ENCODE measurements at regions not wholly inside any gene's neighbourhood (a gene's known extent, or its start where the extent isn't known, plus 50 kb on each side); places are given as distances from the start of the nearest gene placed in this dataset.

DNA sequence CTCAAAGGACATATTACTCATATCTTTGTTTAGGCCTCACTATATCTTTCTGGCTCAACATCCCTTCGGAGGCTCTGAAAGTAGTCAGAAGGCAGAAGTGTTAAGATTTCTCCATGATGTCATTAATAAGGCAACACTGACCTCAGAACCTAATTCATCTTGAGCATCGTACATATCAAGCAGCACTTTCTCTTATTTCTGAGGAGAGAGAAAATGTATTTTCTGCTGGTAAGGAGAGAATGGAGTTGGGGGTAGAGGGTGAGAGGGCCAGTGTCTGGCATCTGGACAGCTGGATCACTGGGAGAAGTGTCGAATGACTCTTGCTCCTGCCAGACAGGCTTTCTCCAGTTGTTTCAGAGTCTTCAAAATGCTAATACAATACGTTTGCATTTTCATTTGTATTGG lies 213.2 kb upstream of the PRICKLE1 start:
- H3K36me3 ChIP-seq (ENCODE audit: control insufficient read depth in 2 of 2, insufficient read depth in 1 of 2, low read length in 2 of 2) = no peaks in the 10 kb centered on the region
- ChIA-PET POLR2A (no interaction called here), CTCF (no interaction called here)
- H3K4me1 ChIP-seq (ENCODE audit: control insufficient read depth, insufficient read depth, low read length) = no peaks in the 10 kb centered on the region
- TF ChIP-seq, protein P1, sequence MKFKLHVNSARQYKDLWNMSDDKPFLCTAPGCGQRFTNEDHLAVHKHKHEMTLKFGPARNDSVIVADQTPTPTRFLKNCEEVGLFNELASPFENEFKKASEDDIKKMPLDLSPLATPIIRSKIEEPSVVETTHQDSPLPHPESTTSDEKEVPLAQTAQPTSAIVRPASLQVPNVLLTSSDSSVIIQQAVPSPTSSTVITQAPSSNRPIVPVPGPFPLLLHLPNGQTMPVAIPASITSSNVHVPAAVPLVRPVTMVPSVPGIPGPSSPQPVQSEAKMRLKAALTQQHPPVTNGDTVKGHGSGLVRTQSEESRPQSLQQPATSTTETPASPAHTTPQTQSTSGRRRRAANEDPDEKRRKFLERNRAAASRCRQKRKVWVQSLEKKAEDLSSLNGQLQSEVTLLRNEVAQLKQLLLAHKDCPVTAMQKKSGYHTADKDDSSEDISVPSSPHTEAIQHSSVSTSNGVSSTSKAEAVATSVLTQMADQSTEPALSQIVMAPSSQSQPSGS (tag by site-specific recombination; IDR thresholded peaks at IDR 0.05; ENCODE audit: low read depth) = 0 out of 2 replicates have a peak, but pooled peaks have one; percentile 44
- no peak for TF ChIP-seq ZBTB8A (tag by site-specific recombination; IDR thresholded peaks at IDR 0.05)
- H3K9me3 ChIP-seq (ENCODE audit: control insufficient read depth, insufficient read depth, low read depth, low read length) = no peaks in the 10 kb centered on the region
- H3K4me3 ChIP-seq (ENCODE audit: low read depth, low read length) = no peak overlapping the region
- no peak overlapping the region for H3K27ac ChIP-seq (ENCODE audit: extremely low read depth, low read depth, low read length)

DNA sequence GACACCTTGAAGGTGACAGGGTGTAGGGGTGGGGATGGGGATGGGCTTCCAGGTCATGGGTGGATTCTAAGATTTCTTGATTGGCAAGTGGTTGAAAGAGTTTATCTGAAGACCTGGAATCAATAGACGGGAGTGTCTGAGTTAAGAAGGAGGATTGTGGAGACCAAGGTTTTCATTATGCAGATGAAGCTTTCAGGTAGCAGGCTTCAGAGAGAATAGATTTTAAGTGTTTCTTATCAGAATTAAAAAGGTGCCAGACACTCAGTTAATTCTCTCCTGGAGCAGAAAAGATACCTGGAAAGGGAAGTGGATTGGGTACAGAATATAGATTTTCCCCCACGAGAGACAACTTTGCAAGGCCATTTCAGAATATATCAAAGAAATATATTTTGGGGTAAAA lies 211.7 kb upstream of the PRICKLE1 start:
- POLR2A ChIA-PET = no interaction called here
- H3K4me3 ChIP-seq (ENCODE audit: low read depth, low read length) = no peak overlapping the region
- H3K36me3 ChIP-seq (ENCODE audit: control insufficient read depth in 2 of 2, insufficient read depth in 1 of 2, low read length in 2 of 2) = no peaks in the 10 kb centered on the region
- no peak overlapping the region for H3K27ac ChIP-seq (ENCODE audit: extremely low read depth, low read depth, low read length)
- H3K4me1 ChIP-seq (ENCODE audit: control insufficient read depth, insufficient read depth, low read length) = no peaks in the 10 kb centered on the region
- no peak for TF ChIP-seq GFI1B (tag by site-specific recombination; IDR thresholded peaks at IDR 0.05)
- TF ChIP-seq MZF1 (tag by site-specific recombination; IDR thresholded peaks at IDR 0.05; ENCODE audit: borderline replicate concordance) = no peak
- TF ChIP-seq ZNF626 (tag by site-specific recombination; IDR thresholded peaks at IDR 0.05) = no peak
- TF ChIP-seq GLIS1 (tag by site-specific recombination; IDR thresholded peaks at IDR 0.05) = no peak
- no peak for TF ChIP-seq GLI4 (tag by site-specific recombination; IDR thresholded peaks at IDR 0.05)
- TF ChIP-seq ZNF530 (tag by site-specific recombination; IDR thresholded peaks at IDR 0.05; ENCODE audit: low read depth) = no peak
- no peak for TF ChIP-seq OVOL3 (tag by site-specific recombination; IDR thresholded peaks at IDR 0.05)
- TF ChIP-seq, protein P2, sequence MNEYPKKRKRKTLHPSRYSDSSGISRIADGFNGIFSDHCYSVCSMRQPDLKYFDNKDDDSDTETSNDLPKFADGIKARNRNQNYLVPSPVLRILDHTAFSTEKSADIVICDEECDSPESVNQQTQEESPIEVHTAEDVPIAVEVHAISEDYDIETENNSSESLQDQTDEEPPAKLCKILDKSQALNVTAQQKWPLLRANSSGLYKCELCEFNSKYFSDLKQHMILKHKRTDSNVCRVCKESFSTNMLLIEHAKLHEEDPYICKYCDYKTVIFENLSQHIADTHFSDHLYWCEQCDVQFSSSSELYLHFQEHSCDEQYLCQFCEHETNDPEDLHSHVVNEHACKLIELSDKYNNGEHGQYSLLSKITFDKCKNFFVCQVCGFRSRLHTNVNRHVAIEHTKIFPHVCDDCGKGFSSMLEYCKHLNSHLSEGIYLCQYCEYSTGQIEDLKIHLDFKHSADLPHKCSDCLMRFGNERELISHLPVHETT (tag by site-specific recombination; IDR thresholded peaks at IDR 0.05) = no peak
- TF ChIP-seq ZNF558 (tag by site-specific recombination; IDR thresholded peaks at IDR 0.05) = no peak
- TF ChIP-seq ZNF211 (tag by site-specific recombination; IDR thresholded peaks at IDR 0.05; ENCODE audit: low read depth) = no peak
- no peak for TF ChIP-seq ZNF433 (tag by site-specific recombination; IDR thresholded peaks at IDR 0.05; ENCODE audit: low read depth)
- no peak for TF ChIP-seq ZNF274 (IDR thresholded peaks at IDR 0.05; ENCODE audit: low read length)
- TF ChIP-seq ZNF274 (tag by site-specific recombination; IDR thresholded peaks at IDR 0.05; ENCODE audit: borderline replicate concordance) = no peak
- no peak for TF ChIP-seq WT1 (tag by site-specific recombination; IDR thresholded peaks at IDR 0.05)
- TF ChIP-seq ZNF354C (tag by site-specific recombination; IDR thresholded peaks at IDR 0.05; ENCODE audit: borderline replicate concordance, low read depth) = no peak
- H3K9me3 ChIP-seq (ENCODE audit: control insufficient read depth, insufficient read depth, low read depth, low read length) = no peaks in the 10 kb centered on the region
- CTCF ChIA-PET = no interaction called here

DNA sequence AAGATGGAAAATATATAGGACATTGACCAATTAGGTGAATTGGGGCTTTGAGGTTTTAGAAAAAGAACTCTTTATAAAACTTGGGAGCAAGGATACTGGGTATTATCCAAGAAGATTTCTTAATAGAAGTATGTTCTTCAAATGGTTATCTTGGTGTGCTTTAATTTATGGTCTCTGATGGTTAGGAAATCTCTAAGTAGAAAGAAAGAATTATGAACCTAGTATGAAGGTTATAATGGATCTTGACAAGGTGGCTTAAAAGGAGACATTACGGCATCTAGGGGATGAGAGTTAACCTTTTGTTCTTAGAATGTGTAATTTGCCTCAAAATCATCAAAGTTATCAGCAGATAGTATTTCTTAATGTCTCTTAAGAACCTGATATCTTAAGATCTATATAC lies 210.4 kb upstream of the PRICKLE1 start:
- Histone ChIP-seq H3K36me3 (ENCODE audit: control insufficient read depth in 2 of 2, insufficient read depth in 1 of 2, low read length in 2 of 2) (no peaks in the 10 kb centered on the region), H3K4me1 (ENCODE audit: control insufficient read depth, insufficient read depth, low read length) (no peaks in the 10 kb centered on the region), H3K9me3 (ENCODE audit: control insufficient read depth, insufficient read depth, low read depth, low read length) (no peaks in the 10 kb centered on the region), H3K27ac (ENCODE audit: extremely low read depth, low read depth, low read length) (no peak overlapping the region), H3K4me3 (ENCODE audit: low read depth, low read length) (no peak overlapping the region)
- ChIA-PET POLR2A (no interaction called here), CTCF (no interaction called here)
- TF ChIP-seq ZNF426 (tag by site-specific recombination; IDR thresholded peaks at IDR 0.05) = no peak
- no peak for TF ChIP-seq ZNF558 (tag by site-specific recombination; IDR thresholded peaks at IDR 0.05)
- TF ChIP-seq ZFP3 (tag by site-specific recombination; IDR thresholded peaks at IDR 0.05; ENCODE audit: low read depth) = no peak
